IMR-90 (cell line): ENCODE measurements at regions not wholly inside any gene's neighbourhood (a gene's known extent, or its start where the extent isn't known, plus 50 kb on each side); places are given as distances from the start of the nearest gene placed in this dataset.

Source experiments
- ATAC-seq: fragments of 200-7000 bp; cut with Tn5 transposase; 2 replicates; pipeline ENCODE4 v1.9.1; 2020; ENCODE audit warnings: low read depth, mild to moderate bottlenecking, moderate library complexity
- BruUV-seq: library from RNA; stranded (reverse); fragments of 400-500 nt; replicated peaks from 2 replicates; lab custom pipeline; 2021; lab: Mats Ljungman, UMichigan
- CTCF ChIA-PET: fragments of 300-600 bp; formaldehyde crosslinking; extraction: SDS; loops from one replicate; lab custom pipeline; 2021; ENCODE audit warnings: antibody characterized with exemption; lab: Yijun Ruan, JAX
- POLR2A ChIA-PET: fragments of 300-600 bp; sonication (Branson Sonifier 250); formaldehyde crosslinking; loops from one replicate; lab custom pipeline; 2022; ENCODE audit warnings: antibody characterized with exemption; ENCODE audit not compliant: unreplicated experiment; lab: Charles Lee
- DNase-seq: peaks from one replicate; pipeline ENCODE4 v3.0.0; 2013
- H2AFZ ChIP-seq: replicated peaks from 2 replicates; pipeline ENCODE3; 2013; ENCODE audit warnings: low read length, mild to moderate bottlenecking; ENCODE audit not compliant: poor library complexity
- H2AK5ac ChIP-seq: 2 replicates; pipeline ENCODE4 v1.6.1; 2013; ENCODE audit warnings: low read depth, low read length, inconsistent platforms
- H2AK9ac ChIP-seq: replicated peaks from 2 replicates; pipeline ENCODE3; 2013; ENCODE audit warnings: mild to moderate bottlenecking, low read depth, low read length, moderate library complexity; ENCODE audit not compliant: poor library complexity
- H2BK120ac ChIP-seq: 2 replicates; pipeline ENCODE4 v1.6.1; 2013; ENCODE audit warnings: low read depth, low read length, inconsistent platforms
- H2BK15ac ChIP-seq: 3 replicates; pipeline ENCODE4 v1.6.1; 2013; ENCODE audit warnings: low read depth, low read length, inconsistent platforms
- H2BK20ac ChIP-seq: 2 replicates; pipeline ENCODE4 v1.6.1; 2013; ENCODE audit warnings: low read depth, mild to moderate bottlenecking, inconsistent platforms, low read length, moderate library complexity
- H2BK5ac ChIP-seq: 2 replicates; pipeline ENCODE4 v1.6.1; 2013; ENCODE audit warnings: mild to moderate bottlenecking, low read depth, low read length, inconsistent platforms; ENCODE audit not compliant: poor library complexity, severe bottlenecking
- H3K14ac ChIP-seq: replicated peaks from 2 replicates; pipeline ENCODE4 v1.6.1; 2013; ENCODE audit warnings: low read depth, low read length, inconsistent platforms
- H3K18ac ChIP-seq: 2 replicates; pipeline ENCODE4 v1.6.1; 2013; ENCODE audit warnings: low read depth, low read length, control low read depth
- H3K23ac ChIP-seq: 2 replicates; pipeline ENCODE4 v1.6.1; 2013; ENCODE audit warnings: low read depth, low read length, inconsistent platforms
- H3K27ac ChIP-seq: 2 replicates; pipeline ENCODE4 v1.5.1; 2013; ENCODE audit warnings: mild to moderate bottlenecking, control low read depth, low read length; ENCODE audit not compliant: insufficient read depth
- H3K27me3 ChIP-seq: 2 replicates; pipeline ENCODE4 v1.6.1; 2013; ENCODE audit warnings: low read length; ENCODE audit not compliant: control insufficient read depth, insufficient read depth
- H3K36me3 ChIP-seq: 2 replicates; pipeline ENCODE4 v1.6.1; 2013; ENCODE audit warnings: low read length, mixed read lengths; ENCODE audit not compliant: control insufficient read depth, insufficient read depth
- H3K4ac ChIP-seq: 2 replicates; pipeline ENCODE4 v1.6.1; 2013; ENCODE audit warnings: low read depth, low read length, inconsistent platforms
- H3K4me1 ChIP-seq: 2 replicates; pipeline ENCODE4 v1.6.1; 2013; ENCODE audit warnings: low read length, mixed read lengths; ENCODE audit not compliant: control insufficient read depth, insufficient read depth
- H3K4me2 ChIP-seq: 2 replicates; pipeline ENCODE4 v1.6.1; 2013; ENCODE audit warnings: low read depth, mild to moderate bottlenecking, control low read depth, low read length, moderate library complexity
- H3K4me3 ChIP-seq: 2 replicates; pipeline ENCODE4 v1.5.1; 2013; ENCODE audit warnings: low read depth, mild to moderate bottlenecking, control low read depth, low read length, moderate library complexity; ENCODE audit not compliant: insufficient read depth
- H3K56ac ChIP-seq: 2 replicates; pipeline ENCODE4 v1.6.1; 2013; ENCODE audit warnings: low read length, inconsistent platforms; ENCODE audit not compliant: insufficient read depth; ENCODE audit errors: extremely low read depth
- H3K79me1 ChIP-seq, 2 experiments: 2 replicates each; pipeline ENCODE4 v1.6.1; 2013; ENCODE audit warnings: low read length in 2 of 2, inconsistent platforms in 1 of 2, low read depth in 1 of 2
- H3K9ac ChIP-seq: 2 replicates; pipeline ENCODE4 v1.6.1; 2013; ENCODE audit warnings: low read depth, low read length, control low read depth
- H3K9me1 ChIP-seq: 2 replicates; pipeline ENCODE4 v1.6.1; 2013; ENCODE audit warnings: low read length, inconsistent platforms; ENCODE audit not compliant: insufficient read depth
- H3K9me3 ChIP-seq: 2 replicates; pipeline ENCODE4 v1.6.1; 2013; ENCODE audit warnings: low read length; ENCODE audit not compliant: control insufficient read depth, insufficient read depth
- H4K20me1 ChIP-seq: 2 replicates; pipeline ENCODE4 v1.6.1; 2013; ENCODE audit warnings: low read length, inconsistent platforms; ENCODE audit not compliant: insufficient read depth
- H4K5ac ChIP-seq: 2 replicates; pipeline ENCODE4 v1.6.1; 2013; ENCODE audit warnings: mild to moderate bottlenecking, low read depth, low read length, control low read depth
- H4K8ac ChIP-seq, 2 experiments: 2 replicates each; pipeline ENCODE4 v1.6.1; 2013; ENCODE audit warnings: low read depth in 2 of 2, low read length in 2 of 2, control low read depth in 1 of 2, inconsistent platforms in 1 of 2
- H4K91ac ChIP-seq: 2 replicates; pipeline ENCODE4 v1.6.1; 2013; ENCODE audit warnings: low read depth, low read length, inconsistent platforms; ENCODE audit not compliant: insufficient read depth
- BHLHE40 ChIP-seq: fragments of 150-350 bp; IDR thresholded peaks from 2 replicates; pipeline ENCODE4 v1.6.1; 2016; ENCODE audit warnings: mild to moderate bottlenecking, low read depth, low read length
- CEBPB ChIP-seq: IDR thresholded peaks from 2 replicates; pipeline ENCODE4 v1.6.1; 2012; ENCODE audit warnings: low read depth, low read length, improper control_type of control experiment
- WGBS, 2 experiments: methylation state at CpG; one replicate each; pipeline versions ENCODE4 v1.1.5 to v1.1.7; 2013; ENCODE audit warnings: missing lambda C conversion rate in 2 of 2; ENCODE audit not compliant: insufficient read length in 1 of 2; ENCODE audit errors: extremely low coverage in 2 of 2; 5-methylcytosine and 5-hydroxymethylcytosine counted together
- dilution Hi-C: fragments of 300-500 bp; cut with HindIII; formaldehyde crosslinking; loops from one replicate; pipeline ENCODE4 v1.14.3; 2018; ENCODE audit warnings: low sequenced_read_pairs; ENCODE audit not compliant: unreplicated experiment
- in situ Hi-C: fragments of 300-500 bp; cut with MboI; formaldehyde crosslinking; loops from 3 replicates; pipeline ENCODE4 v1.14.3; 2019; ENCODE audit warnings: low sequenced_read_pairs, inconsistent platforms, mixed read lengths
- intact Hi-C: fragments of 100-400 bp; cut with micrococcal nuclease; formaldehyde crosslinking; loops from 2 replicates; pipeline ENCODE4 v1.10.0; 2022

DNA sequence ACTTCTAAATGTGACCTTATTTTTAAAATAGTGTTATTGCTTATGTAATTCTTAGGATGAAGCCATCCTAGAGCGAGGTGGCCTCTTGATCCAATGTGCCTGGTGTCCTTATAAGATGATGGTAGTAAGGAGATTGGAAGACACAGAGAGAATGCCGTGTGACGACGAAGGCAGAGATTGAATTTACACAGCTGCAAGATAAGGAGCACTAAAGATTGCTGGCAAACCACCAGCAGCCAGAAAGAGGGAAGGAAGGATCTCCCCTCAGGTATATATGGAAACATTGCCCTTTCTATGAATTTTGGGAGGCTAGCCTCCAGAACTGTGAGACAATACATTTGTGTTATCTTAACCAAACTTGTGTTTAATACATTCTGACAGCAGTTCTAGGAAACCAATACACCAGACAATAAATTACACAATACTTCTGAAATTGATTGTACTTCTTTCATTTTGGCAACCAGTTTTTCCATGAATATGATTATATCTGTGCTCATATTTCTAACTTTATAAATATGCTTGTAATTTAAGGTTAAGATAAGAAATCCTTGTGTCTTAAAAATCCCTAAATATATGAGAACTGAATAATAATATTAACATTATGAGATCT, 86.3 kb upstream of the VPREB1 start:
- Histone ChIP-seq H3K14ac (no peak overlapping the region), H3K9ac (no peak overlapping the region), H2BK5ac (no peak overlapping the region), H3K23ac (no peak overlapping the region), H2BK15ac (no peak overlapping the region), H3K56ac (no peak overlapping the region), H3K4me2 (no peak overlapping the region), H2BK120ac (no peak overlapping the region), H3K79me1 (no peaks in the 10 kb centered on the region), H3K9me1 (no peaks in the 10 kb centered on the region), H3K4me1 (no peaks in the 10 kb centered on the region), H4K8ac (no peak overlapping the region), H3K9me3 (no peaks in the 10 kb centered on the region), H3K36me3 (no peaks in the 10 kb centered on the region), H3K4me3 (no peak overlapping the region), H3K4ac (no peak overlapping the region), H4K20me1 (no peaks in the 10 kb centered on the region), H4K5ac (no peak overlapping the region), H3K27ac (no peak overlapping the region), H2BK20ac (no peak overlapping the region), H4K91ac (no peak overlapping the region), H2AK9ac (no peak overlapping the region), H2AFZ (no peak overlapping the region), H2AK5ac (no peak overlapping the region), H3K27me3 (peaks cover 28% of the 10 kb centered on the region), H3K18ac (no peak overlapping the region)
- POLR2A ChIA-PET = no interaction called here
- DNase-seq = no peak
- CTCF ChIA-PET = interaction anchor here (1.7 kb wide), 1 partner anchor 48 kb away, joined by 5 read pairs; no protein-coding TSS in a partner anchor
- WGBS, 2 experiments = no CpG with 5 or more reads among the region's 4 CpGs
- BruUV-seq = no TSS peak
- dilution Hi-C loops = no loop called here
- intact Hi-C loops = loop anchor here (10.0 kb wide), 2 partner anchors 124 to 174 kb away; partner anchors contain the start of gene TOP3B
- in situ Hi-C loops = no loop called here
- no peak for ATAC-seq
- TF ChIP-seq BHLHE40 (no peak), CEBPB (peak; percentile 7; the same call in 1 of the 2 replicates)
